GM12873 (cell line): ENCODE measurements at regions not wholly inside any gene's neighbourhood (a gene's known extent, or its start where the extent isn't known, plus 50 kb on each side); places are given as distances from the start of the nearest gene placed in this dataset.

Experiments
- TF ChIP-seq, protein P1 (sequence below): IDR thresholded peaks from 2 replicates; pipeline ENCODE4 v1.5.1; 2012; ENCODE audit warnings: low read depth, mild to moderate bottlenecking, moderate library complexity, low read length, control low read depth; ENCODE audit not compliant: insufficient read depth; ENCODE audit errors: missing control alignments

- TF ChIP-seq, protein P1, sequence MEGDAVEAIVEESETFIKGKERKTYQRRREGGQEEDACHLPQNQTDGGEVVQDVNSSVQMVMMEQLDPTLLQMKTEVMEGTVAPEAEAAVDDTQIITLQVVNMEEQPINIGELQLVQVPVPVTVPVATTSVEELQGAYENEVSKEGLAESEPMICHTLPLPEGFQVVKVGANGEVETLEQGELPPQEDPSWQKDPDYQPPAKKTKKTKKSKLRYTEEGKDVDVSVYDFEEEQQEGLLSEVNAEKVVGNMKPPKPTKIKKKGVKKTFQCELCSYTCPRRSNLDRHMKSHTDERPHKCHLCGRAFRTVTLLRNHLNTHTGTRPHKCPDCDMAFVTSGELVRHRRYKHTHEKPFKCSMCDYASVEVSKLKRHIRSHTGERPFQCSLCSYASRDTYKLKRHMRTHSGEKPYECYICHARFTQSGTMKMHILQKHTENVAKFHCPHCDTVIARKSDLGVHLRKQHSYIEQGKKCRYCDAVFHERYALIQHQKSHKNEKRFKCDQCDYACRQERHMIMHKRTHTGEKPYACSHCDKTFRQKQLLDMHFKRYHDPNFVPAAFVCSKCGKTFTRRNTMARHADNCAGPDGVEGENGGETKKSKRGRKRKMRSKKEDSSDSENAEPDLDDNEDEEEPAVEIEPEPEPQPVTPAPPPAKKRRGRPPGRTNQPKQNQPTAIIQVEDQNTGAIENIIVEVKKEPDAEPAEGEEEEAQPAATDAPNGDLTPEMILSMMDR = no peak
Observed at GRCh38 chr17:52673791-52674190, 515.3 kb upstream of the CA10 start.

GRCh38 chr17:52666264-52666663 is 507.8 kb upstream of the CA10 start:
- TF ChIP-seq, protein P1 = no peak

DNA sequence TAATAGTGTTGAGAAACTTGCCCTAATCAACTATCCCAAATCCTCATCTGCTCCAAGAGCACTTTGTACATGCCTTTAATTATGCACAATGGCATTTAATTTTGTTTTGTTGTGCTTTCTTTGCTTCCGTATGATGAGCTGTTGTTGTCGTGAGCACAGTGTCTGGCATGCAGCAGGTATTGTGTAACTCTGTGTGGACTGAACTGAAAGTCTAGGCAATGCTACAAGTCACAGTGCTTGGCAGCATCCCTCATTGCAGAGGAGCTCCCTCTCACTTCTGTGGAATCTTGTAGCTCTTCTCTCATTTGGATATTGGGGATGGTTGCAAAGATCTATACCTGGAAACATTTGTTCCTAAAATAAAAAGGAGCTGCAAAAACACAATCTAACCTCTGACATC is 502.2 kb upstream of the CA10 start:
- TF ChIP-seq, protein P1 = no peak

- TF ChIP-seq, protein P1 = no peak
Observed at GRCh38 chr17:52653014-52653413, 494.5 kb upstream of the CA10 start.

DNA sequence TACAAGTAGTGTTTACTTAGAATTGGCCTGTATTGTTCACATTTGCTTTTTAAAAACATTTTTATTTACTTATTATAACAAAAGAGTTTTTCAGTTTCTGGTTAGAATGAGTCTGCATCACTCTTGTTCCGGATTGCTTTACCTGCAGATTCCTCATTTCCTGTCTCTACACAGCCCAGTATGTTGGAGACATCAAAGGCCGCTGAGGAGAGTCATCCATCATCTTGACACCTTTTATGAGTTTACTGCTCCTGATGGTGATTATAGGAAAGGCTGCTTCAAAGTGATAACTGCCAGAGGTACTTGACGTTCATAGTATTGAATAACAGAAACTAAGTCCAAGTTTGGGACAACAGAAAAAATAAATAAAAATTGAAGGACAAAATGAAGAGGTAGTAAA is 490.5 kb upstream of the CA10 start:
- TF ChIP-seq, protein P1 = no peak

DNA sequence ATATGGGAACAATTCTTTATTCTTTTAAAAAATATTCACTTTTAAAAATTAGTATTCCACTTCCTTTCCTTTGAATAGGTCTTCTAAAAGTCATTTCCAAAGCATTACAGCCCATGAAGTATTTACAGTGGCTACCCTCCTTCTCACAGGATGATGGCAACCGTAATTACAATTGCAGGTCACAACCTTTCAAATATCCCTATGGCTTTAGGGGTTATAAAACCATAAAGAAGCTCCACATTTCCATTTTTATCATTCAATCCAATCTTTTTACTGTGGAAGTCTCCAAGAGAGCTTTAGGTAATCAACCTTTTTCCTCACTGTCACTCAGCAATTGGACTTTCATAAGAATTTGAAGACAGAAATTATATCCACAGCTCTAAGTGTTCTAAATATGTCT is 488.9 kb upstream of the CA10 start:
- TF ChIP-seq, protein P1 = no peak

DNA sequence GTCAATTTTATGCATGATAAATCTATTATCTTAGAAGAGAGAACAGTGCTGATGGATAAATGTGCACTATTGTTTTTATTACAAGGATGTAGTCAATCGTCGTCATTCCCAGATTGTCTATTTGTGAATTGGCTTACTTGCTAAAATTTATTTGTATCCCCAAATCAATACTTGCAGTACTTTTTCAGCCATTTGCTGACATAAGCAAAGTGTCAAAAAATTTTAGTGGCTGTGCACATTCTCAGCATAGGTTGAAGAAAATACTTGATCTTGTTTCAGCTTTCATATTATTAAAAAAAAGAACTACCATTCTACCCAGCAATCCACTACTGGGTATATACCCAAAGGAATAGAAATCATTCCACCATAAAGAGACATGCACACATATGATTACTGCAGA is 477.9 kb upstream of the CA10 start:
- TF ChIP-seq, protein P1 = no peak
